ENCODE measurements at regions not wholly inside any gene's neighbourhood (a gene's known extent, or its start where the extent isn't known, plus 50 kb on each side); places are given as distances from the start of the nearest gene placed in this dataset.

- Histone ChIP-seq H3K36me3 (ENCODE audit: low read depth, low read length) (no peaks in the 10 kb centered on the region), H3K27me3 (ENCODE audit: low read length) (no peaks in the 10 kb centered on the region), H3K9me3 (ENCODE audit: low read length) (no peaks in the 10 kb centered on the region), H2AFZ (ENCODE audit: low read length) (no peak overlapping the region), H3K4me1 (ENCODE audit: insufficient read depth, low read length) (peaks cover 52% of the 10 kb centered on the region), H4K20me1 (ENCODE audit: low read length) (no peaks in the 10 kb centered on the region), H3K79me2 (ENCODE audit: low read length) (no peaks in the 10 kb centered on the region), H3K9ac (ENCODE audit: low read length) (no peak overlapping the region), H3K9me2 (replicated peaks; ENCODE audit: low read length) (no peaks in the 10 kb centered on the region), H3K4me2 (ENCODE audit: low read length) (no peak overlapping the region), H3K4me3 (ENCODE audit: low read length) (no peak overlapping the region), H3F3A (ENCODE audit: low read length, unreplicated experiment) (no peaks in the 10 kb centered on the region), H3K27ac (ENCODE audit: low read length) (no peak overlapping the region)
- intact Hi-C loops (cut with micrococcal nuclease): no loop called here
- TF ChIP-seq EZH2 (IDR thresholded peaks at IDR 0.05; ENCODE audit: low read length, unreplicated experiment) (no peak), CTCF (conservative IDR thresholded peaks at IDR 0.05; ENCODE audit: low read depth, low read length) (no peak), EZH2phosphoT487 (IDR thresholded peaks at IDR 0.05; ENCODE audit: borderline replicate concordance, low read length) (no peak)
- ChIA-PET CTCF (no interaction called here), POLR2A (ENCODE audit: unreplicated experiment) (no interaction called here)
- no peak for ATAC-seq
- DNase-seq: no peak
- no TSS peak for BruUV-seq (replicated peaks)
Measured at GRCh38 chr4:185916231-185916630, 104.2 kb upstream of the SORBS2 start.

- no peaks in the 10 kb centered on the region for H3K27me3 ChIP-seq (ENCODE audit: low read length)
- TF ChIP-seq CTCF (conservative IDR thresholded peaks at IDR 0.05; ENCODE audit: low read depth, low read length) (no peak), EZH2 (IDR thresholded peaks at IDR 0.05; ENCODE audit: low read length, unreplicated experiment) (no peak), EZH2phosphoT487 (IDR thresholded peaks at IDR 0.05; ENCODE audit: borderline replicate concordance, low read length) (no peak)
- no peak for ATAC-seq
- H3K4me1 ChIP-seq (ENCODE audit: insufficient read depth, low read length): peaks cover 48% of the 10 kb centered on the region
- intact Hi-C loops (cut with micrococcal nuclease): no loop called here
- H3K9me2 ChIP-seq (replicated peaks; ENCODE audit: low read length): no peaks in the 10 kb centered on the region
- H3K79me2 ChIP-seq (ENCODE audit: low read length): no peaks in the 10 kb centered on the region
- H3F3A ChIP-seq (ENCODE audit: low read length, unreplicated experiment): no peaks in the 10 kb centered on the region
- H3K9me3 ChIP-seq (ENCODE audit: low read length): no peaks in the 10 kb centered on the region
- H4K20me1 ChIP-seq (ENCODE audit: low read length): no peaks in the 10 kb centered on the region
- DNase-seq: no peak
- H2AFZ ChIP-seq (ENCODE audit: low read length): no peak overlapping the region
- POLR2A ChIA-PET (ENCODE audit: unreplicated experiment): no interaction called here
- H3K4me2 ChIP-seq (ENCODE audit: low read length): no peak overlapping the region
- H3K36me3 ChIP-seq (ENCODE audit: low read depth, low read length): no peaks in the 10 kb centered on the region
- no TSS peak for BruUV-seq (replicated peaks)
- no peak overlapping the region for H3K4me3 ChIP-seq (ENCODE audit: low read length)
- CTCF ChIA-PET: no interaction called here
- H3K9ac ChIP-seq (ENCODE audit: low read length): no peak overlapping the region
- H3K27ac ChIP-seq (ENCODE audit: low read length): no peak overlapping the region
Measured at GRCh38 chr4:185916683-185917082, 104.7 kb upstream of the SORBS2 start.

GRCh38 chr4:185919107-185919506 lies 107.1 kb upstream of the SORBS2 start:
- H3K79me2 ChIP-seq (ENCODE audit: low read length): no peaks in the 10 kb centered on the region
- H3K9me3 ChIP-seq (ENCODE audit: low read length): no peaks in the 10 kb centered on the region
- peak overlapping the region; percentile 83 for H3K27ac ChIP-seq (ENCODE audit: low read length)
- no peak for TF ChIP-seq EZH2phosphoT487 (IDR thresholded peaks at IDR 0.05; ENCODE audit: borderline replicate concordance, low read length)
- no peak for TF ChIP-seq CTCF (conservative IDR thresholded peaks at IDR 0.05; ENCODE audit: low read depth, low read length)
- no peak for TF ChIP-seq EZH2 (IDR thresholded peaks at IDR 0.05; ENCODE audit: low read length, unreplicated experiment)
- no peak overlapping the region; the same call in 1 of the 2 replicates for H3K9ac ChIP-seq (ENCODE audit: low read length)
- intact Hi-C loops (cut with micrococcal nuclease): no loop called here
- no peaks in the 10 kb centered on the region for H3K9me2 ChIP-seq (replicated peaks; ENCODE audit: low read length)
- H4K20me1 ChIP-seq (ENCODE audit: low read length): no peaks in the 10 kb centered on the region
- no peaks in the 10 kb centered on the region for H3K36me3 ChIP-seq (ENCODE audit: low read depth, low read length)
- no peak overlapping the region for H3K4me3 ChIP-seq (ENCODE audit: low read length)
- peaks cover 25% of the 10 kb centered on the region for H3K4me1 ChIP-seq (ENCODE audit: insufficient read depth, low read length)
- no peak overlapping the region for H2AFZ ChIP-seq (ENCODE audit: low read length)
- no peaks in the 10 kb centered on the region for H3K27me3 ChIP-seq (ENCODE audit: low read length)
- ChIA-PET POLR2A (ENCODE audit: unreplicated experiment) (no interaction called here), CTCF (no interaction called here)
- BruUV-seq (replicated peaks): no TSS peak
- H3K4me2 ChIP-seq (ENCODE audit: low read length): no peak overlapping the region
- ATAC-seq (no peak), DNase-seq (no peak)
- H3F3A ChIP-seq (ENCODE audit: low read length, unreplicated experiment): no peaks in the 10 kb centered on the region

Data from PC-3 (cell line).